ENCODE measurements at regions not wholly inside any gene's neighbourhood (a gene's known extent, or its start where the extent isn't known, plus 50 kb on each side); places are given as distances from the start of the nearest gene placed in this dataset.
A peak's percentile ranks its signal among the peaks of the same experiment; 100 is the strongest.

DNA sequence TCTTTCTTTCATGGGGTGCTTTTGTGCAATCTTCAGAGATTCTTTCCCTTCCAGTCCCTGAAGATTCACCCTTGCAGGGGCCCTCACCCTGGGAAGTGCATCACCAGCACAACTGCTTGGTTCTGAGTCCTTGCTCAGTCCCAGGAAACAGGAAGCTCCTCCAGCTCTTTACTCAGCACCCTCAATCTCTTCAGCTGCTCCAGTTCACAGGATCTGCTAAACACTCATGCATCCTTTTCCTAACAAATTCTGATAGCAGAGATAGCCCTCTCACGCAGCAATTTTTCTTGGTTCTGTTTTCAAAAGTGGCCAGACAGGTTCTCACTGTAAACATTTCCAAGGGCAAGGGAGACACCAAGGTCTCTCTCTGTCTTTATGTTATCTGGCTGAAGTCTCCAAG, 823.1 kb downstream of the LIG4 start:
- no peak for DNase-seq

DNA sequence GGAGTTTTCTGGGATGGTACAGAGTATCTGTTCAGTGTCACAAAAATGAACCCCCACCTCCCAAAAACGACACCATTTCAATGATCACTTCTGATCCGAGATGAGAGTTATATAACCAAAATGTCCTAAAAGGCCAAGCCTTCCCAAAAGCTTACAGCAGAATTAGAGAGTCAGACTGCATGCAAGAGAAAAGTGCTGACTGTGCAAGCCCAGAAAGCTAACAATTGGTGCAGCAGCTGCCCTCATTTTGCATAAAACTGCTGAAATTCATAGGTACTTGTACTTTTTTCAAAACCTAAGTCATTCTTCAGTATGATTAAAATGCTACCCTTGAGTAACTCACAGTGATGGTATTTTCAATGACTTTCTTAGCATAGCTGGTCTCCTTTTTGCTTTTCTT, 819.6 kb upstream of the ARGLU1 start:
- no peak for DNase-seq

DNA sequence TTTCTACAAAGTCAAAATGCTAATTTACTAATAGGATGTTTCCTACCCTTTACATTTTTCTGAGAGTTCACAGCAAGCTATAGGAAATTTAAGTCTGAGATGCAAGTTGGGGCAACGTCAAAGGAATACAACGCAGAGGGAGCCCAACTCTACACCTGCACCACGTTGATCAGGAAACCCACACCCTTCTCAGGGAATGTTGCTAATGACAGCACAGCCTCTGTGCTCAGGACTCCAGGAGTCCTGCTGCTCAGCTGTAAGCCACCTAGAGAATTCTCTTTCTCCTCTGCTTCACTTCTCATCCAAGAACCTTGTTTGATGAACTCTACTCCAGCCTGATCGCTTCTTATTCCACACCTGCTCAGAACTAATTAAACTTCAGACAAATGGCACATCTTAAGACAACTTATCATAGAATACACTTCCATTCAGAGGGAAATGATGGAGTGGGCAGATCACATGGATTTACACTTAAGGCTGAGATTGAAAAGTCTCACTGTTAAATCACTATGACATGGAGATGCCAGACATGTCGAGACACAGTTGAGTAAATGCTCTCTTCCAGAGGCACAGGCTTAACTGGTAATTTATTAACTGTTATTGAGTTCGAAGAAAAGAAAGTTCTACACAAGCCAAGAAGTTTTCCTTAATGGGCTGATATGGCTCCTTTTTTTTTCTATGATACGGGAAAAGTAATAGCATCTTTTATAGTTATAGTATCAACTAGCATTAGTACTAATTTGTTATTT, 811.6 kb upstream of the ARGLU1 start:
- no peak for DNase-seq

DNA sequence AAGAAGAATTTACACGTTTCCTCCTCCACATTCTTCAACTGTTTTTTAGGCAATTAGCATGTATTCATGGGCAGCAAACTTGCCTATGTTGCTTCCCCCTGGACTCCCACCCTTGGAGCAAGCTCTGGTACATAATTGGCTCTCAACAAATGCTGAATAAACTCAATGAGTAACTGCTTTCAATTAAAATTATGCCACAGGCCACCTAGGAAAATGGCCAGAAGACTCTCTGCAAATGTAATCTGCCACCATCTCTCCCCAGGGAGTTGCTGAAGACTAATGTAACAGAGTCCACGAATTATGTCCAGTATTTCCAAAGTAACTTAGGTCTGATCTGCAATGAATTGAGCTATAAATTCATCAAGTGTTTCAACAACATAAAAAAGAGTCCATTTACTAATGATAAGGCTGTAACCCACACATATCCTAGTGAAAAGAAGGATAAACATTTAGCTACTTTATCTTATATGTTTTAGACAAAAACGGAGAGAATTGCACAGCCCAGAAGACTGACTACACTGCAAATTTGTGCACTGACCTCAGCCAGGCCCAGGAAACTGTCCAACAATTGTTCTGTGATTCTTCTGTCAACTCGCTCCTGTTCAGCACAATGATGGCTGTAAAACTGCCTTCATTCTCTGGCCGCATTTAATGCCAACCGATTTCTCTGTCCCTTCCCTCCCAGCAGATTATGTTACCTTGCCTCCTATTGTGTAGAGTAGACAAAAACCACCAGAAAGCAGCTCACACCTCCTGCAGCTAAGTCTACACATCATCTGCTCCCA, 808.6 kb upstream of the ARGLU1 start:
- DNase-seq, result no peak

DNA sequence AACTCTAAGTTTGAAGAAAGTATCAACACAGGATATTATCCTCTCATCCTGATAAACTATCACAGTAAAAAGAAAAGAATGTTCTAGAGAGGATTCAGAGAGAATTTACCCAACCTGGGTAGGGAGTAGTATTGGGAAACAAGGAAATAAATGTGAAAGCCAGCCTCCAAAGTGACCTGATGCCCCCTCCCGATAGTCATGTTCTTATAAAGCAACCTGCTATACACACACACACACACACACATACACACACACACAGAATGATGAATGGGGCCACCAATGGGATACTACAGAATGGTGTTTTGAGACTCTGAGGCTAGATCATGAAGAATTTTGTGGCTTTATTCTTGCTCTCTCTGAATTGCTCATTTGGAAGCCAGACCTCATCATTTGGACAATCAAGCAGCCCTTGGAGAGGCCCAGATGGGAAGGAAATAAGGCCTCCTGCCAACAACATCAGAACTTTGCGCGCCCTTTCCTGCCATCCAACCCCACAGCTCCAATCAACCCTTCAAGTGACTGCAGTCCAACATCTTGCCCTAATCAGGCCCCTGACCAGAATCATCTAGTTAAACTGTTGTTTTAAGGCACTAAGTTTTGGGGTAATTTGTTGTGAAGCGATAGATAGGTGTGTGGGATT, 807.9 kb upstream of the ARGLU1 start:
- DNase-seq, result peak; percentile 14

DNA sequence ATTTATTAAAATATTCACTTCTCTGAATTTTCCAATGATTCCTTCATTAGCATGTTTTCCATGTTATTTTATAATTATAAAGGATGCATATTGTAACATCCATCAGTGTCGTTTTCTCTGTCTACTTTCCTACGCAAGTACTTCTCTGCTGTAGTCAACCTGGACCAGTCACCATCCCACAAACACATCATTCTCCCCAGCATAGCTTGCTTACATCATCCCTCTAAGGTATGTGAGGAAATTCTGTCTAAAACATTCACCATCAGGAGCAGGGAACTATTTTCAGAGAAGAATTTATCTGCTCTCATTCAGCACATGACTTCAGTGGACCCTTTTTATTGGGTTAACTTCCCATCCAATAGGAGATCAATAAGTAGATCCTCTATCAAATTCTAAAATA, 806.1 kb upstream of the ARGLU1 start:
- DNase-seq, result no peak

DNA sequence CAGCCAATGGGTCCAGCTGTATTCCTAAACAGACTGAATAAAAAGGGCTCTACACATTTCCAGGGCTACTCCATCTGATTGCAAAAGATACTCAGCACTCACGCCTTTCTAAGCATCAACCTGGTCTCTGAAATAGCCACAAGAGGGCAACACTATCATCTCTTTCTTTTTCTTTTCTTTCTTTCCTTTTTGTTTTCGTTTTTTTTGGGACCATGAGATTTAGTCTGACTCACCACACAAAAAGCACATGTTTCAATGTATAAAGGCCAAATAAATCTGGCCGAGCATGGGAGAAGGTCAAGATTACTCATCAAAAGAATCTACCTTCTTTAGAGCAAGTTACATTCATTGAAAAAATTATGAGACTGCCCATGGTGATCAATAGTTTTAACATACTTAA, 805.6 kb upstream of the ARGLU1 start:
- peak; percentile 18 to 37 for DNase-seq

DNA sequence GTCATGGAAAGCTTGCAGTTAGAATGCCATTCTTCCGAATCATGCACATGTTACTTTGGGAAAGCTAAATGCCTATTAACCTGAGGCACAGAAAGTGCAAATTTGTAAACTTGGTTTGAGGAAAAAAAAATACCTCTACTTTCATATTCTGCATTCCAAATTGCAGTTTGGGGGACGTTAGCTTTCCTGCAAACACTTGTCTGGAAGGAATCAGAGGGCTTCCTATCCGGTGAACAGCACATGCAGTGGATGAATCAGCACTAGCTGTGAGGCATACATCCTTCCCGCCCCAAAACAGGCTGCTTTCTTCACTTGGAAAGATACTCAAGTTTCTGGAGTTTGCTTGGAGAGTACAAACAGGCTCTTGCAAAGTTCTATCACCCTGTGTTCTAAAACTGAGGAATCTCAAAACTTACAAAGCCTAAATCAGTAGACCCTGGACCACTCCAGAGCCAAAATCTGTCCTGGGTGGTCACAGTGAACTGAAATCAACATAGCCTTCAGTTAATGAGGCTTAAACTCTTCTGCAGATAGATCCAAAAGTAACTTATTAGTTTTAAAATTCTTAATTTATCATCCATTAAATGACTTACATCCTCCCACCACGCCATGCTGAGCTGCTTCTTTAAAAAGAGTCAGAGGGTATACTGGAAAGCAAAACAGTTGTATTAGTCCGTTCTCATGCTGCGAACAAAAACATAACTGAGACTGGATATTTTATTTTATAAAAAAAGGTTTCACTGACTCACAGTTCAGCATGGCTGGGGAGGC, 802.3 kb upstream of the ARGLU1 start:
- no peak for DNase-seq

DNA sequence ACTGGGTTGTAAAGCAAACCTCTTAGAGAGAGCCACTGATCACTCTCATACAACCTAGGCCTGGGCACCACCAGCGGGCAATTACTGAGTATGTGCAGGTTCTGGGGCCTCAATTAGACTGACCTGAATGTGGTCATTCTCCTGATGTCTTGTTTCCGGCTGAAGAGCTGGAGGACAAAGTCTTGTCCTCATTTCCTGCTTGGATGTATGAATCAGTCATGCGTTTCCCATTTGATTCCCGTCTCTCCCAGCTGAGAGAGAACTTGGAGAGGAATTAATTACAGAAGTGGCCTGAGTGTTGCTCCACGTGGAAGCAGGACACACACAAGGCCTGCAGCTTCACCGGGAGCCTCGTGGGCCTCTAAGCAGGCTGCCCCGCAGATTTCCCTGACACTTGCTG, 799.3 kb upstream of the ARGLU1 start:
- DNase-seq, result no peak

DNA sequence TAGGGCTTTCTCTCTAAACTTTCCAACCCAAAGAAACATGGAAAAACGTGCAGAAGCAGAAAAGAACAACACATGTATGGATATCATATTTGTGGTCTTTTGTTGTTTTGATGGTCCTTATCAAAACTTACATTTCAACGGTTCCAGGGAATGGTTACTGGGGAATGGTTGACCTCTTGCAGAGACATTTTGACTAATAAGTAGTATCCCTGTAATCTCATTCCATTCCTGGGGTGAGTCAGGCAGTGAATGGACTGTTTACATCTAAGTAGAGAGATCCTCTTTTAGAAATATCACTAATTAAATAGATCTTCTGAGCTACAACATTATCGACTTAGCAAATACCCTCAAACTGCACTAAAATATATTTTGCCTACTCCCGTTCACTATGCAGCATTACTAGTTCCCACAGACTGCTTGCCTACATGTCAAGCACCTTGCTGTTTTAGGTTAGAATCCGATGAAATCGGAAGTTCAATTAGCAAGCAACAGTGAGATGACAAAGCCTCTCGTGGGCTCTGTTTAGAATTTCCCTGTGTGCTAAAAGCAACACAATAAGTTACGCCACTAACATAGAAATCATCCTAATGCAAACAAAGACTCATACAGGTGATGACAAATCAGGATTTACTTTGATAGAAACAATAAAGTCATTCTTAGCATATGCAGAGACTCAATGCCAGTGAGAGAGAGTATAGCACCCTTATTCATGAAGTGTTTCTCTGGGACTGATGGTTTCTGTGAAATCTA, 797.7 kb upstream of the ARGLU1 start:
- DNase-seq, result no peak

DNA sequence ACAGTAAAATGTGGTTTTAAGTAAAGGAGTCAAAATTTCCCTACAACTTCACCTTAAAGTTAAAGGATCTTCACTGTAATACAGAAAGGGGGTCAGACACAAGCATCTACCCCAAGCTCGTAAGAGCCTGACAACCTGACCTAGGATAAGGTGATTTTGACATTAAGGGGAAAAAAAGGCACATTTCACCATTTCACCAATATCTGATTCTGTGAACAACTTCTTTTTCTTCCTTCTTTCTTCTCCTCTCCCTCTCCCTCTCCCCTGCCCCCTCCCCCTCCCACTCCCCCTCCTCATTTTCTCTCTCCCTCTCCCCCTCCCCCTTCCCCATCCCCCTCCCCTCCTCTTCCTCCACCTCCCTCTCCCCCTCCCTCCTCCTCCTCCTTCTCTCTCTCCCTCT, 796.7 kb upstream of the ARGLU1 start:
- no peak for DNase-seq

DNA sequence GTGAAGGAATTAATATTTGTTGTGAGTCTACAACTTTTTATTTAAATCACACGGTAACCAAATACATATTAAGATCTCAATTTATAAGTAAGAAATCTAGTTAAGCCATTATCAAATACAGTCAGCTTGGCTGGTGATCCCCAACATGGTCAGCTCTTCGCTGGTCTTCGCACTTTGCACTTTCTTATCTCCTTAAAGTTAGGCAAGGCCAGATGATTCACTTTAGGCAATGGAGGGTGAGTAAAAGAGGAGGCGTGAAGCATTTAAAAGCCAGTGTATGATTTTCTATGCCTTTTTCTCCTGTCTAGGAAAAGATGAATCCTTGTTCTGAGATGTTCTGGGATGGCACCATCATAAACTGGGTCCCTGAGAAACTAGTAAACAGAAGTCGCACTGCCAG, 793.7 kb upstream of the ARGLU1 start:
- DNase-seq, result no peak

DNA sequence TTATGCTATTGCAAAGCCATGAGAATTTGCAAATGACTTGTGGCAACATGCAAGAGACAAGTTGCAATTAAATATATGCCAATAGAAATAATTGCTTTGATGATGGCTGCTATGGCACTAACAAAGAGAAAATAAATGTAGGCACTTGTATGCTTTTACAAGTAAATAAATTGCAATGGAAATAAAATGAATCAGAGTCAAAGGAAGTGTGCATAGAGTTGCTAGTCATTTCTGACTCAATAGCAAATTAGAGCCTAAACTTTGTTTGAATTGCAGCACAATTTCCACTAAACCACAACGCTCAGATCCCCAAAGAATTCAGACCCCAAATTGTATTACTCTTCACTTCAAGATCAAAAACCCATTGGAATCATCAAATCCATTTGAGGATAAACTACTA, 792.1 kb upstream of the ARGLU1 start:
- DNase-seq, result no peak

DNA sequence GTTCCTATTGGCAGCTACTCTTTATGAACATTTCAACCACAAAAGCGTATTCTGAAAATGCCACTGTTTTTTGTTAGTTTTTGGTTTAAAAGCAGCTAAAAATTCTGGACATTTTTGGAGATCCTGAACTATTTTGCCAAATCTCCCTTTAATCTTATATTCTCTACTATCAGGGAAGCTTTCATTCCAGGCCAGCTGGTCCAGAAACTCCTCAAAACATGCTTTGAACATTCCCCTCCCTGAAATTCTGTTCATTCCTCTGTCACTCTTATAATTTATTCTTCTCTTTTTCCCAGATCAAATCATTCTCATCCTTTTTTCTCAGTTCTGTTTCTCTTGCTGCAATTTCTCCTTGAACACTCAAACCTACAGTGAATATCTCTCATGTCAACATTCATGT, 790.9 kb upstream of the ARGLU1 start:
- no peak for DNase-seq

DNA sequence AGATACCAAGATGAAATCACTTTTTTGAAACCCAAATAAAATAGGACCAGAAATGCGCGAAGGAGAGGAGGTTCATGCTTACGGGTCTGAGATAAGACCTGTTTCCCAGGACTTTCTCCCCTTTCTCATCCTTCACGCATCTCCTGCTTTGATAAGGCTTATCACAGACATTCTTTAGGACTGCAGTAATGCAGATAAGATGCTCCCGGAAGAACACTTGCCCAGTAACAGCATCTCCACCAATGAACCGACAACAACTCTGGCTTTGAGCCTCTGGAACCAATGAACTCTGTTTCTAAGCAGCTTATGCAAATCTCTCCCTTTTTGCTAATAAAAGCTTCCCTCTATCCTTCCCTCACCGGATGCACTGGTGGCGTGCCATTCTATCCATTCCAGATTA, 783.4 kb upstream of the ARGLU1 start:
- no peak for DNase-seq

DNA sequence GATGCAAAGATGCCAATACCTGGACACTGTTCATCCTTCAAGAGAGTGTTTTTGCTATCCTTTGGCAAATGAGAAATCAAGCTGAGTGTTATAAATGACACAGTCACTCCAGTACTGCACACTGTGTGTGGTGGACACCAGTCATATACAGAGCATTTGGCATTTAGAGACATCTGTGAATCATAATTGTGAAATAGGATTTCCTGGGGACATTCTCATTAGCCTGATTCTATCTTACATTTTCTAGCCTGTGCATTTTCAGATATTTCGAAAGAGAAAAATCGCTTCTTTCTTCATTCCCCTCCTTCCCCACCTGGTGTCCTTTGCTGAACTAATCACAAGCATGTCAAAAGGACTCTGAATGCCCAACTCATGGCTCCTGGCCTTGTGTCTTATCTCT, 781.0 kb upstream of the ARGLU1 start:
- DNase-seq, result no peak

DNA sequence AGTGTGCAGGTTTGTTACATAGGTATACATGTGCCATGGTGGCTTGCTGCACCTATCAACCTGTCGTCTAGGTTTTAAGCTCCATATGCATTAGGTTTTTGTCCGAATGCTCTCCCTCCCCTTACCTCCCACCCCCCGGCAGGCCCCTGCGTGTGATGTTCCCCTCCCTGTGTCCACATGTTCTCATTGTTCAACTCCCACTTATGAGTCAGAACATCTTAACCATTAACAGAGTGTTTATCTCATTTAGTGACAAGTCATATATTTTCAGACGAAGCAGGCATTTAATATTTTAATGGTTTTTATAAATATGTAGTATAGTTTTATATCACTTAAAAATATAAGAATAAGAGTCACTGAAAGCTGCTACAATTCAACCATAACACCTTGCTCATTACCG, 780.5 kb upstream of the ARGLU1 start:
- no peak for DNase-seq

DNA sequence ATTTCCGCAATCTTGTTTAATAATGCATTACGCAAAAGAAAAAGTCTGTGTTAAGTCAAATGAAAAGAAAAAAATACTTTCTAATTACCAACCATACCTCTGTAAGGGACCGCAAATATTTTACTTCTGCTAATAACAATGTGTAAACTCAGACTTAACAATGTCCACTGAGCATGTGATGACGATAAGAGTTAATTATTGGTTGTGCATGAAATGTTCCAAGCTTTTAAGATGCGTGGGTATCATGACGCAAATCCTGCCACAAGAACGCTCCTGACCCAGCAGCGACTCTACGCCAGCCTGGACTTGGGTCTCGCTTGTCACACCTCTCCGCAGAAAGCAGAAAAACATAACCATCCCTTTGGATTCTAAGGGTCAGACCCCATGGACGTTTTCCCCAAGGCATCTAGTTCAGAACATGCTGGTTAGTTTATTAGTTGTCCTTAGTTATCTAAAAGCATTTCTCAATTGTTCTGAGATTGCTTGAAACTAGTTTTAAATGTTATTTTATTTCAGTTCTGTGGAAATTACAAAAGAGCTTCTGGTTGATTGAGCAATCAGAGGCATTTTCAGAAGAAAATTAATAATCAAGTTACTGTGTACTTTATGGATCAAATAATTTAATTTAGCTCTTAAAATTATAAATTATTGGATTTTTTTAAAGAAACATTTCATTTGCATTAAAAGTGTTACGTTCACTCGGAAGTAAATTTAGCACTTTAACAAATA, 779.9 kb upstream of the ARGLU1 start:
- DNase-seq, result no peak

DNA sequence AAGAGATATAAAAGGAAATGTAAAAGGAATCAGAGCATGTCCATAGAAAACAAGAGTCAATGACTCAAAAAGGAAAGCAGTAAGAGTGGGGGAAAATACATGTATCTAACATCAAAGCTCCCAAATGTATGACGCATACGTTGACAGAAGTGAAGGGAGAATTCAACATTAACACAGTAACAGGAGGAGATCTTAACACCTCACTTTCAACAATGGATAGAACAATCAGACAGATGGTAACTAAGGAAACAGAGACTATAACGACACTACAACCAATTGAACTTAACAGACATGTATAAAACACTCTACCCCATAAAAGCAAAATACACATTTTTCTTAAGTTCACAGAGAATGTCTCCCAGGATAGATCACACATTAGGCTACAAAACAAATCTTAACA, 774.8 kb upstream of the ARGLU1 start:
- no peak for DNase-seq

DNA sequence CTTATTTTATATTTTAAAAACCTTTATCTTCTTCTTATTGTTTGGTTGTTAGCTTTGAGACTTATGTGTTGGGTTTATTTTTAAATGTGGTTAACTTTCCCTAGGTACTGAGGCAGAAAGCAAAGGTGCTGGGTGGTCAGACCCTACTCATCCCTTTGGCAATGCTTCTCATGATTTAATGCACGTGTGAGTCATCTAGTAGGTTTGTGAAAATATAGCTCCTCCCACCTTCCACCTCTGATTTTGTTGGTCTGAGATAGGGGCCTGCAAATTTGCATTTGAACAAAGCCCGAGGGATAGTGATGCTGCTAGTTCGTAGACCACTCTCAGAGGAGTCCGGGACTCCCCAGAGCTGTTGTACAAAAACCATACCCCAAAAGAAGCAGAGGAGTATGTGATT, 771.3 kb upstream of the ARGLU1 start:
- no peak for DNase-seq

DNA sequence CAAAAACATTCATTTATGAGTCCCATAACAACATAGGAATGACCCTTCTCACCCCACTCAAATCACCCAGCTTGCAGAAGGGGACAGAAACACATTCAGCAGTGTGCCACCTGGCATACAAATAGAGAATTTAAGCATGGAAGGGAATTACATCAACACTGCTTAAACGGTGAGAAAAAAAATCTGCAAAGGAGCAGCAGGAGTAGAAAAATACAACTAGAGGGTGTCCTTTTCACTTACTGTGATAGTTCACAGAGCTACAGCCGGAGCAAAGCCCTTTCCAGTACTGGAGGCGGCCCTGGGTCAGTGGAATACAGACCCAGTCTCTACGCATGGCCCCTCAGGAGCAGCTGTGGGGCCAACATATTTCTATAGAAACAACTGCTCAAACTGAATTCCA, 764.3 kb upstream of the ARGLU1 start:
- no peak for DNase-seq
